Stimulated activated memory B cell treated with anti-CD40 and anti-IgM and Interleukin-4, amounts not matched to agents 10 μg/mL and 1 μg/mL and 100 μg/mL, for 72 hours (primary cell): ENCODE measurements at regions not wholly inside any gene's neighbourhood (a gene's known extent, or its start where the extent isn't known, plus 50 kb on each side); places are given as distances from the start of the nearest gene placed in this dataset.

Source experiments
- ATAC-seq: fragments of 150-1000 bp; cut with Tn5 transposase; 2 replicates; pipeline ENCODE4 v1.10.0; 2021
- H3K27ac Mint-ChIP-seq: one replicate; pipeline ENCODE4 v1.8.0; 2022; ENCODE audit warnings: mild to moderate bottlenecking, mixed read lengths
- H3K27me3 Mint-ChIP-seq: one replicate; pipeline ENCODE4 v1.8.0; 2022; ENCODE audit warnings: mixed read lengths
- H3K36me3 Mint-ChIP-seq: one replicate; pipeline ENCODE4 v1.8.0; 2022; ENCODE audit warnings: mixed read lengths
- H3K4me1 Mint-ChIP-seq: one replicate; pipeline ENCODE4 v1.8.0; 2022; ENCODE audit warnings: mixed read lengths
- H3K4me3 Mint-ChIP-seq: one replicate; pipeline ENCODE4 v1.8.0; 2022; ENCODE audit warnings: mild to moderate bottlenecking, moderate library complexity, mixed read lengths
- H3K9me3 Mint-ChIP-seq: one replicate; pipeline ENCODE4 v1.8.0; 2022; ENCODE audit warnings: mixed read lengths

DNA sequence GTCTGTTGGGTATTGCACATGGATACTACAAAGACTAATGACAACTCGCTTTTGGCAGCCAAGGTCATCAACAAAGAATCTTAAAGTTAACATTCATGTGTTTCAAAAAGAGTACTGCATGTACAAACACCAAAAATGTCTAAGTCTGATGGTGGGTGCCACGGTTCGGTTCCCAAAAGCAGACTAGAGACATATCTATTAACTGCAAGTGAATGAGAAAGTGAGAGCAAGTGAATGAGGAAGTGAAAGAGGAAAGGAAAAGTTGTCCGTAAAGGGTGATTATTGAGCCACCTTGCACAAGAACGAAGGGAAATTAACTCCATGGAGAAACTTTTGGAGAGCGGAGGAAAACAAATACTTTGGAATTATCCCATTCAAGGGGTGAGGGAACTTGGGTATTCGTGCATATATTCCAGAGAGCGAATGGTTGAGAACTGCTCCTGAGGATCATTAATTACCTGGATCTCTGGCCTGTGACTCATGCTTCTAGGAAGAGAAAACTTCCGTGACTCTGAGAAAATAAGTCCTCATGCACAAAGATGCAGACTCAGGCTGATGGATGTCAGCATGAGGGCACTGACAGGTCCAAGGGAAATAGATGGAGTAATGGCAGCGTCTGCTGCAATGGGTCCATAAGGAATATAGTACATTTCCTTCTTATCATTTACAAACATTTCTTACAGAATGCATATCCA lies 336.5 kb upstream of the TGFBR2 start:
- peaks cover 6% of the 10 kb centered on the region for H3K36me3 Mint-ChIP-seq
- H3K27me3 Mint-ChIP-seq: no peaks in the 10 kb centered on the region
- peaks cover 3% of the 10 kb centered on the region for H3K9me3 Mint-ChIP-seq
- no peak overlapping the region for H3K27ac Mint-ChIP-seq
- ATAC-seq: peak; percentile 90
- peak overlapping the region; percentile 29 for H3K4me3 Mint-ChIP-seq
- peaks cover 7% of the 10 kb centered on the region for H3K4me1 Mint-ChIP-seq

DNA sequence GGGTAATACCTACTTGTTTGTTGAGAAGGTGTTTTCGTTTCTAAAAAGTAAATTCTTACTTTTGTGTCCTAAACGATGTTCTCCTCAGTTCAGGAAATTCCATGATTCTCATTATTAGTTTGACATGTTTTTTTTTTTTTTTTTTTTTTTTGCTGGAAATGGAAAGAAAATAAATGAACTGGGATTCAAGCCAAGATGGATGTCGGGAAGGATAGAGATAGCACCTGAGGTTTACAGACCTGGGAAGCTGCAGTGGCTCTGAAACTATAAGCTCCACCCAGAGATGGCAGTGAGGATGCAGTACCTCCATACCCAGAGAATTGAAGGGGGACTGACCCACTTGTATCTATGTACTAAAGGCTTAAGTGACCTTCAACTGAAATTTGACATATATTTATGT lies 334.6 kb upstream of the TGFBR2 start:
- no peak overlapping the region for H3K27ac Mint-ChIP-seq
- no peak overlapping the region for H3K4me3 Mint-ChIP-seq
- H3K27me3 Mint-ChIP-seq: no peaks in the 10 kb centered on the region
- ATAC-seq: no peak
- no peaks in the 10 kb centered on the region for H3K9me3 Mint-ChIP-seq
- peaks cover 7% of the 10 kb centered on the region for H3K4me1 Mint-ChIP-seq
- H3K36me3 Mint-ChIP-seq: no peaks in the 10 kb centered on the region

DNA sequence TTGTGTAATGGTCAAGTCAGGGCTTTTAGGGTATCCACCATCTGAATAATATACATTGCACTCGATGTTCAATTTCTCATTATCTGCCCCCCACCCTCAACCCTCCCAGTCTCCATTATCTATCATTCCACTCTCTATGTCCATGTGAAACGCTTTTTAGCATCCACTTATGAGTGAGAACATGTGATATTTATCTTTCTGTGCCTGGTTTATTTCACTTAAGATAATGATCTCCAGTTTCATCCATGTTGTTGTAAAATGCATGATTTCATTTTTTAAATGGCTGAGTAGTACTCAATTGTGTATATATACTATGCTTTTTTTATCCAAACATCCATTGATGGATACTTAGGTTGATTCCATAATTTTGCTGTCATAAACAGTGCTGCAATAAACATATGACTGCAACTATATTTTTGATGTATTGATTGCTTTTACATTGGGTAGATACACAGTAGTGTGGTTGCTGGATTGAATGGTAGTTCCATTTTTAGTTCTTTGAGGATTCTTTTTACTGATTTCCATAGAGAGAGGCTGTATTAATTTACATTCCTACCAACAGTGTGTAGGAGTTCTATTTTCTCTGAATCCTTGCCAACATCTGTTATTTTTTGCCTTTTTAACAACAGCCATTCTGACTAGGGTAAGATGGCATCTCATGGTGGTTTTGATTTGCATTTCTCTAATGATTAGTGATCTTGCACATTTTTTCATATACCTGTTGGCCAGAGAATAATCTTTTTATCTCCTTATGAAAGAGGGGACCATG lies 332.9 kb upstream of the TGFBR2 start:
- Mint-ChIP-seq H3K36me3 (no peaks in the 10 kb centered on the region), H3K4me3 (no peak overlapping the region), H3K4me1 (peaks cover 7% of the 10 kb centered on the region), H3K27ac (no peak overlapping the region), H3K9me3 (peaks cover 4% of the 10 kb centered on the region), H3K27me3 (no peaks in the 10 kb centered on the region)
- no peak for ATAC-seq

DNA sequence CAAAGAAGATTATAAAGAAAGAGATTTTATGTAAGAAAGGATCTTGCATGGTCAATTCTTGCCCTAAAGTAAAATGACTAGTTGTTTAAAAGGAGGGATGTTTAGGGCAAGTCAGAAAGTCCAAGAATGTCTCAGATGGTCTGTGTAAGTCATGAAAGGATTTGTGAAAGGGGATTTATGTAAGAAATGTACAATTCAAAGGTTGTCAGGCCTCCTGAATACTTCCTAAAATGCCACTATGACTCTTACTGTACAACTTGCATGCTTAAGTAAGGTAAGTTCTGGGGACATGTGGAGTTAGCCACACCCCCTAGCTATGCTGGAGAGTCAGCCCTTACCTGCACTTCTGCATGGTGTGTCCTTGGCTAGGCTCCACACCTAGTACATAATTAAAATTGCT lies 328.9 kb upstream of the TGFBR2 start:
- Mint-ChIP-seq H3K4me3 (no peak overlapping the region), H3K27ac (no peak overlapping the region), H3K4me1 (no peaks in the 10 kb centered on the region), H3K9me3 (peaks cover 4% of the 10 kb centered on the region), H3K36me3 (no peaks in the 10 kb centered on the region), H3K27me3 (no peaks in the 10 kb centered on the region)
- ATAC-seq: no peak

DNA sequence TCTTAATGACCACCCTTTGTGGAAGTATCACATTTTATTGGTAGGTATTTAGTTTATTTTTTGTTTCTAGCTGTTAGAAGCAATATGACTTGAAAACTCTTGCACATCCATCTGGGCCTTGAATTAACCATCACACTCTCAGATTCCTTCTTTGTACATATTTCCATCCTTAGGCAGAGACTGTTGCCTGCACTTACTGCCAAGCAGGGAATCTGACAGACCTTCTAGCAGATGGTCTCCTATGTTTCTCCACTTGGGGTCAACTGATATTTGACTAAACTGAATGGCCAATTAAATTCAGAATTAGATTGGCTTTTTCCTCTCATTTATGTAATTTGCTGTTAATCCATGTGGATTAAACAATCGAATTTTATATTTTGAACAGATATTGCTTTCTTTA lies 324.9 kb upstream of the TGFBR2 start:
- no peaks in the 10 kb centered on the region for H3K27me3 Mint-ChIP-seq
- no peak for ATAC-seq
- peaks cover 4% of the 10 kb centered on the region for H3K9me3 Mint-ChIP-seq
- H3K4me1 Mint-ChIP-seq: peaks cover 6% of the 10 kb centered on the region
- H3K4me3 Mint-ChIP-seq: no peak overlapping the region
- no peaks in the 10 kb centered on the region for H3K36me3 Mint-ChIP-seq
- H3K27ac Mint-ChIP-seq: no peak overlapping the region

DNA sequence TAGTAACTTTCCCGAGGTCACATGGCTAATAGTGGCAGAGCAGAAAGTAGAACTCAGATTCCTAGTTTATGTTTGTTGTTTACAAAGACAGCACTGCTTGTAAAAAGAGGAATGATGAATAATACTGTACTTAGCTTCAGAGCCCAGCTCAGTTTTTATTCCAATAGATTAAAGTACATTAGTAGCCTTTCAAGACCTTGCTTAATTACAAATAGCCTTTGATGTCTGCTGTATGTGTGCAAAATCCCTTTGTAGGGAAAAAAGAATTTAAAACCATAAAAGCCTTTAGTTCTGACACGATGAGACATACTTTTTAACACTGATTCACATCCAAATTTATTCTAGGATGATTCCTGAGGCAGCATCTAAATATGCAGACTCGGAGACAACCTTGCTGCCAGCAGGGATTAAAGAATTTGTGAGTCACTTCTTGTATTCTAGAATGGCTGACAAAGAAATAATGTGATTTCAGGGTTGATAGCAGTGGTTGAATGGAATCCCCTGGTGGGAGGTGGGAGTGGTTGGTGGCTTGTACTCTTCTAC lies 324.2 kb upstream of the TGFBR2 start:
- ATAC-seq: no peak
- H3K27me3 Mint-ChIP-seq: no peaks in the 10 kb centered on the region

DNA sequence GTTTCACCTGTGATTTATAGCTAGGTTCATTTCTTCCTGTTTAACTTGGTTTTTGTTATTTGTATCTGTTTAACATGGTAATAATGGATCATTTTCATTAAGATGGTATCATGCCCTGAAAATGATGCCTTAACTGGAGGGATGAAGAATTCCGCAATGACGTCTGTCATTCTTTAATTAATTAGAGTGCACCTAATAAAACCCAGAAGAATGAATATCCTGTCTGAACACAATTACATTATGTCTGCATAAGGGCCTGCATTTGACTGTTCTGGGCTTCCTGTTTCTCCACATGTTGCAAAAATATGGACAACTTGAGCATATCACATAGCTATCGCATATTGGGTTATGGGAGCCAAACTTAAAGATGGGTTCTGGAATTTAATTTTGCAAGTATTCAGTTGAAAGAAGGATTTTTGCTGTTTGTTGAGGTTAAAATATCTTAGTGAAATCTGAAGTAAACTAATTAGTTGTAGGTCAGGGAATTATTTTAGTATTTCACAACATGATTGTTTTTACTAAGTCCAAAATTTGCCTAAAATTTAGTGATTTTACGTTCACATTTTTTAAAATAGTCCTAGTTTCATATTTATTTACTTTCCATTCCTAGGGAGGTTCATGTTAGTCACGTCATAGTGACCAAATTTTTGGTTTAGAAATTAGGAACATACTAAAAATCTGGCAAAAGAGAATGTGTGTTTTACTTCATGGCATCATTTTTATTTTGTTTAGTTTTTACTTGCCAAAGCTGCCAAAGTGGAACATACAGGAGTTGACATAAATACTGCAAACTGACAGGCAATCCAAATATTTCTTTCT lies 321.0 kb upstream of the TGFBR2 start:
- H3K36me3 Mint-ChIP-seq: no peaks in the 10 kb centered on the region
- no peak overlapping the region for H3K27ac Mint-ChIP-seq
- H3K27me3 Mint-ChIP-seq: no peaks in the 10 kb centered on the region
- H3K9me3 Mint-ChIP-seq: no peaks in the 10 kb centered on the region
- no peak for ATAC-seq
- no peak overlapping the region for H3K4me3 Mint-ChIP-seq
- H3K4me1 Mint-ChIP-seq: peaks cover 6% of the 10 kb centered on the region

More for the DNA sequence above, 324.2 kb upstream of the TGFBR2 start:
- peaks cover 4% of the 10 kb centered on the region for H3K9me3 Mint-ChIP-seq
- H3K4me3 Mint-ChIP-seq: no peak overlapping the region
- peaks cover 6% of the 10 kb centered on the region for H3K4me1 Mint-ChIP-seq
- H3K27ac Mint-ChIP-seq: no peak overlapping the region
- no peaks in the 10 kb centered on the region for H3K36me3 Mint-ChIP-seq

DNA sequence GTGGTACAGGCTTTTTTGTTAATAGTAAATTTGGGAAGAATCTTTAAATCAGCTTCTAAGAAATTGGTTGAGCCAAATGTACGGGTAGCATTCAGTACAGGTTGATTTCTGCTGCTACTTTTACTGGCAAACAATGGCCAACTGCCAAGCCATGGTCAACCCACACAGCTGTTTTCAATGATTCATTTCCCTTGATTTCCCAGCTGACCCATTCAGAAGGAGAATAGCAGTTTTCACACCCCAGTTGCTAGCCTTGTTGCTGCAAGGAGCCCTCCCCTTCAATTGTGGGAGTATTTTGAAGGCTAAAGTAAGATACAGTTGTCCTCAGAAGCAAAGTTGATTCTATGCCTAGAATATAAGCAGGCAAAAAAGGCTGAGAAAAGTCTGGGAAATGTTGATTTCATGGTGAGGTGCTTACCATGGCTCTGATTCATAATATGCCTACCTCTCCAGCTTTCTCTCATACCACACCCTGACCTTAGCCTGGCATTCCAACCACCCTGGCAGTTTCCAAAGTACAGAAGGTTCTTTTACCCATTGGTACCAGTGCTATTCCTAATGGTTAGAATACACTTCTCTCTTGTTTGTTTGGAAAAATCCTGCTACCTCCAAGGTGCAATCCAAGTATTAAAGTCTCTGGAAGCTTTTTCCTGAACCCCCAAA lies 320.3 kb upstream of the TGFBR2 start:
- H3K4me1 Mint-ChIP-seq: peaks cover 6% of the 10 kb centered on the region

DNA sequence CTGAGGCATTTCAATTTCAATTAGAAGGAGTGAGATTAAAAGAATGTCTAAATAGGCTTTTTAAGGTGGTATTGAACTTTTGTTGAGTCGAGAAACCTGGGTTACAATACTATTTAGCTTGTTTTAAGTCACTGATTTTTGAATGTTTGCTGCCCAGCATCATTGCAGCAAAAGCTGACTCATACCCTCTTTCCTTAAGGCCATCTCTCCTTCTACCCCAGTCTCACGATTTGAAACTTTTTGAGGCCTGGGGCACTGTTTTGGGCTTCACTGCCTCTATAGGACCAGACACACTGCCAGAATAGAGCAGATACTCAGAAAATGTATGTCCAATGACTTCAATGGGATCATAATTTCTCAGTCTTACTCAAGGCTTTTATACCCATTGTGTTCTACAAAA lies 319.6 kb upstream of the TGFBR2 start:
- Mint-ChIP-seq H3K4me3 (no peak overlapping the region), H3K36me3 (no peaks in the 10 kb centered on the region), H3K27ac (no peak overlapping the region), H3K9me3 (no peaks in the 10 kb centered on the region), H3K4me1 (peaks cover 6% of the 10 kb centered on the region), H3K27me3 (no peaks in the 10 kb centered on the region)
- no peak for ATAC-seq

More for the DNA sequence above, 320.3 kb upstream of the TGFBR2 start:
- no peaks in the 10 kb centered on the region for H3K36me3 Mint-ChIP-seq
- H3K4me3 Mint-ChIP-seq: no peak overlapping the region
- no peak for ATAC-seq
- no peak overlapping the region for H3K27ac Mint-ChIP-seq
- H3K9me3 Mint-ChIP-seq: no peaks in the 10 kb centered on the region
- no peaks in the 10 kb centered on the region for H3K27me3 Mint-ChIP-seq

DNA sequence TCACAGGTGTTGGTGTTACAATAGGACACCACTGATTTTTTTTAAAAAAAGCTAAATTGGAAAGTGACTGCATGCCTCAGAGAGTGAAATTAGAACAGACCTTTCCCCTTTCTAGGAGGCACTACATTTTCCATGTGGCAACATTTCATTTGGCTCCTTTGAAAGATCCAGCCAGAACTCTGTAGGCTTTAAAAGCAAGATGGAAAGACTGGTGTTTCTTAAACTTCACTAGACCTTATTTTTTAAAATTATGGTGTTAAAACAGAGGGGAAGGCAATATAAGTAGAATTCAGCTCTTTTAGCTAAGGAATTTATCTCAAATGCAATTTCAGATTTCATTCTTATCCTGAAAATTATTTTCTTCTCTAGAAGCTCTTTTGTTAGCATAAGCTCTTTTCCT lies 317.6 kb upstream of the TGFBR2 start:
- Mint-ChIP-seq H3K27ac (no peak overlapping the region), H3K36me3 (no peaks in the 10 kb centered on the region), H3K4me3 (no peak overlapping the region), H3K4me1 (peaks cover 10% of the 10 kb centered on the region), H3K27me3 (no peaks in the 10 kb centered on the region), H3K9me3 (no peaks in the 10 kb centered on the region)
- ATAC-seq: no peak

DNA sequence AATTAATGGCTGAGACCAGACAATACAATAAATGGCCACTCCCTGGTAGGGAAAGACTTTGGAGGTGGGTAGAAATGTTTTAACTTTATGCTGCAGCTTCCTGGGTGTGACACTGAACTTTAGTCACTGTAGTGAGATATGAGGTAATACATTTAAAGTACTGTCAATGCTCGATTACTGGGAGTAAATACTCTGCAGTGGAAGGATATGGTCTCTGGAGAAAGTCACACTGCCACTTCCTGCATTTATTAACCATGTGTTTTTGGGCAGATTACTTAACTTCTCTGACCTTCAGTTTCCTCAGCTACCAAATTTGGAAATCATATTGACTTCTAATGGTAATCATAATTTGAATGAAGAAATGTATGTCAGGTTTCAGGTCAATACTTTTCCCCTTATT lies 317.1 kb upstream of the TGFBR2 start:
- Mint-ChIP-seq H3K36me3 (no peaks in the 10 kb centered on the region), H3K4me3 (no peak overlapping the region), H3K4me1 (peaks cover 7% of the 10 kb centered on the region), H3K27ac (no peak overlapping the region), H3K27me3 (no peaks in the 10 kb centered on the region), H3K9me3 (no peaks in the 10 kb centered on the region)
- ATAC-seq: no peak

DNA sequence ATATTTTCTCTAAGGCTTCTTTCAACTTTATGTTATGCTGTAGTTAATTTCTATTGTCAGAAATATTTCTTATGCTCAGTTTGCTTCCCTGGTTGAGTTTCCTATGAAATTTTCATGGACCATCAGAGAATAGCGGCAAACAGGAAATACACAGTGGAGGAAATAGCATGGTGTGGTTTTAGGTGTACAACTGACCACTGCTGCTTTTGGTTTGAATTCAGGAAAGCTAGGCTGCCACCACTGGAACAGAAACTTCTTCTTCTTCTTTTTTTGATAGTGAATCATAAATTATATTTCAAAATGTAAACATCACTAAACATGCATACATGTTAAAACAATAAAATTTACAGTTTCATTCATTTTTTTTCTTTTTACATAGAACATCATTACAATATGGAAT lies 316.6 kb upstream of the TGFBR2 start:
- Mint-ChIP-seq H3K4me1 (peaks cover 4% of the 10 kb centered on the region), H3K27ac (no peak overlapping the region)

DNA sequence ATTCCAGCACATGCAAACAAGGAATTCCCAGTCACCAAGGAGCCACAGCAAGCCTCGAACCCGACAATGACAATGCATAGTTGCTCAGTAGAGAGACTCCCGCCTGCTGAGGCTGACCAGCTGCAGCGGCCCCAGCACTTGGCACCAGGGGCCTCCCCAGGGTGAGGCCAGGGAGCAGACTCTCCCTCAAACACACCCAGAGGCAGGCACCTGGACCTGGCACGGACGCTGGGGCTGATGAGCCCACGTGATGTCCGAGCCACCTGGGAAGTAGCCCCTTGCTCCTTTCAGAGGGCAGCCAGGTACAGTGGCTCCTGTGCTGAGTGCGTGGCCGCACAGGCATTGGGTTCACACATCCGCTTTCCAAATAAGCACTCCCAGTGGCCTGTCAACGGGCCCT lies 315.9 kb upstream of the TGFBR2 start:
- H3K27me3 Mint-ChIP-seq: no peaks in the 10 kb centered on the region

More for the DNA sequence above, 316.6 kb upstream of the TGFBR2 start:
- no peaks in the 10 kb centered on the region for H3K36me3 Mint-ChIP-seq
- no peak for ATAC-seq
- no peaks in the 10 kb centered on the region for H3K27me3 Mint-ChIP-seq
- no peaks in the 10 kb centered on the region for H3K9me3 Mint-ChIP-seq
- no peak overlapping the region for H3K4me3 Mint-ChIP-seq

DNA sequence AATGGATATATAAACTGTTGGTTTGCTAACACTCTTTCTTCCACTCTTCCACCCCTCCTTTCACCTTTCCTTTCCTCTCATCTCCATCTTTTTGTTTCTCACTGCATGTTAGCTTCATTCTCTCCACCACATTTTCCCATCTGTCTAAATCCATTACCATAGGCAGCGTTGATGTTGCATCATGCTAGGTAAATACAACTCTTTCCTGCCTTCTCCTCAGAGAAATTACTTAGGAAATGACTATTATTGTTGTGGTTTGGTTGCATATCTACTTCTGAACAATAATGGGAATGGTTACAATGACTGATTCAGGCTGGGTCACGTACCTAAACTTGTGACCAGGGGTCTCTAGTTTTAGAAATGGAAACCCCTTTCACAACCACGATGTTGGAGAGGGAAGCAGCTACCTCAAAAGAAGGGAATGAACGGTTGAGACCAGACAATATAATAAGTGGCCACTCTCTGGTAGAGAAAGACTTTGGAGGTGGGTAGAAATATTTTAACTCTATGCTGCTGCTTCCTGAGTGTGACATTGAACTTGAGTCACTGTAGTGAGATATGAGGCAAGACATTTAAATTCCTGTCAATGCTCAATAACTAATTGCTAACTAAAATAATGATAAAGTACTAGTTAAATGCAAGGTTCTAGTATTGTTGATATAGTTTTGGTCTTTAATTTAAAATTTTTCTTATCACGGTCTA lies 314.1 kb upstream of the TGFBR2 start:
- Mint-ChIP-seq H3K36me3 (no peaks in the 10 kb centered on the region), H3K4me1 (peaks cover 4% of the 10 kb centered on the region), H3K27ac (no peak overlapping the region), H3K4me3 (no peak overlapping the region), H3K27me3 (no peaks in the 10 kb centered on the region), H3K9me3 (no peaks in the 10 kb centered on the region)
- no peak for ATAC-seq

More for the DNA sequence above, 315.9 kb upstream of the TGFBR2 start:
- Mint-ChIP-seq H3K9me3 (no peaks in the 10 kb centered on the region), H3K4me3 (no peak overlapping the region), H3K4me1 (peaks cover 4% of the 10 kb centered on the region), H3K27ac (no peak overlapping the region), H3K36me3 (no peaks in the 10 kb centered on the region)
- no peak for ATAC-seq
